Frontal cortex (tissue), 3 donors: ENCODE measurements at regions not wholly inside any gene's neighbourhood (a gene's known extent, or its start where the extent isn't known, plus 50 kb on each side); places are given as distances from the start of the nearest gene placed in this dataset.

Source experiments
- DNase-seq, 2 donors: peaks; one replicate each; pipeline ENCODE4 v3.0.0; 2012; ENCODE audit warnings: low spot score in 2 of 2
- FAIRE-seq: peaks from 2 replicates; lab custom pipeline; 2012; peaks lifted over from hg19 to GRCh38; lab: Jason Lieb, UNC
- donor health status: control.
- donor health status: control.
- donor health status: control.

- FAIRE-seq (no peak), DNase-seq (no peak)
These were observed 259.6 kb upstream of the NR4A3 start for GRCh38 chr9:99561961-99562565.

GRCh38 chr9:99563364-99563763 lies 258.3 kb upstream of the NR4A3 start:
- DNase-seq (no peak), FAIRE-seq (no peak)

GRCh38 chr9:99565203-99565602 lies 256.5 kb upstream of the NR4A3 start:
- FAIRE-seq = no peak
- DNase-seq = no peak

- DNase-seq = no peak
- no peak for FAIRE-seq
These were observed 254.2 kb upstream of the NR4A3 start for GRCh38 chr9:99567436-99567835.

- FAIRE-seq (no peak), DNase-seq (no peak)
These were observed 251.8 kb upstream of the NR4A3 start for GRCh38 chr9:99569840-99570239.

- no peak for DNase-seq
- no peak for FAIRE-seq
These were observed 249.1 kb upstream of the NR4A3 start for GRCh38 chr9:99572567-99572966.

- DNase-seq (no peak), FAIRE-seq (no peak)
These were observed 248.6 kb upstream of the NR4A3 start for GRCh38 chr9:99573085-99573484.

- no peak for FAIRE-seq
These were observed 247.8 kb upstream of the NR4A3 start for GRCh38 chr9:99573886-99574285.

GRCh38 chr9:99576002-99576401 lies 245.7 kb upstream of the NR4A3 start:
- no peak for FAIRE-seq
- DNase-seq = no peak

More at GRCh38 chr9:99573886-99574285, 247.8 kb upstream of the NR4A3 start:
- no peak for DNase-seq

GRCh38 chr9:99576876-99577275 lies 244.8 kb upstream of the NR4A3 start:
- no peak for FAIRE-seq
- DNase-seq = no peak

- FAIRE-seq (no peak), DNase-seq (no peak)
These were observed 244.3 kb upstream of the NR4A3 start for GRCh38 chr9:99577351-99577750.

GRCh38 chr9:99578666-99579065 lies 243.0 kb upstream of the NR4A3 start:
- FAIRE-seq (no peak), DNase-seq (no peak)

GRCh38 chr9:99579964-99580363 lies 241.7 kb upstream of the NR4A3 start:
- no peak for DNase-seq
- no peak for FAIRE-seq

- FAIRE-seq (no peak), DNase-seq (no peak)
These were observed 238.9 kb upstream of the NR4A3 start for GRCh38 chr9:99582814-99583213.

- no peak for DNase-seq
- FAIRE-seq = no peak
These were observed 233.4 kb upstream of the NR4A3 start for GRCh38 chr9:99588299-99588698.

- no peak for DNase-seq
These were observed 232.9 kb upstream of the NR4A3 start for GRCh38 chr9:99588747-99589146.

GRCh38 chr9:99590410-99590809 lies 231.3 kb upstream of the NR4A3 start:
- no peak for FAIRE-seq
- DNase-seq = no peak

More at GRCh38 chr9:99588747-99589146, 232.9 kb upstream of the NR4A3 start:
- no peak for FAIRE-seq

- DNase-seq = no peak
- FAIRE-seq = no peak
These were observed 230.8 kb upstream of the NR4A3 start for GRCh38 chr9:99590840-99591239.

- FAIRE-seq (no peak), DNase-seq (no peak)
These were observed 229.9 kb upstream of the NR4A3 start for GRCh38 chr9:99591770-99592169.

- DNase-seq (no peak), FAIRE-seq (no peak)
These were observed 228.7 kb upstream of the NR4A3 start for GRCh38 chr9:99592834-99593574.

GRCh38 chr9:99593610-99594009 lies 228.1 kb upstream of the NR4A3 start:
- no peak for DNase-seq
- no peak for FAIRE-seq
